ENCODE measurements at regions not wholly inside any gene's neighbourhood (a gene's known extent, or its start where the extent isn't known, plus 50 kb on each side); places are given as distances from the start of the nearest gene placed in this dataset.

GRCh38 chr21:27421654-27422053, 454.8 kb upstream of the ADAMTS5 start:
- POLR2A ChIA-PET = no interaction called here
- DNase-seq (ENCODE audit: low read depth, low spot score) = no peak
- H3K4me3 ChIP-seq (ENCODE audit: low read depth, low read length) = no peak overlapping the region
- TF ChIP-seq CTCF (IDR thresholded peaks at IDR 0.05; ENCODE audit: insufficient read depth, low read length, missing control alignments) = no peak
- CTCF ChIA-PET = interaction anchor here (0.6 to 1.0 kb wide), 2 partner anchors 165 to 540 kb away, joined by 3 read pairs; no protein-coding TSS in a partner anchor

- no peak for TF ChIP-seq CTCF (IDR thresholded peaks at IDR 0.05; ENCODE audit: insufficient read depth, low read length, missing control alignments)
- H3K4me3 ChIP-seq (ENCODE audit: low read depth, low read length) = no peak overlapping the region
- ChIA-PET POLR2A (no interaction called here), CTCF (no interaction called here)
- no peak for DNase-seq (ENCODE audit: low read depth, low spot score)
Observed at GRCh38 chr21:27419153-27419552, 452.3 kb upstream of the ADAMTS5 start.

GRCh38 chr21:27418346-27418745, 451.5 kb upstream of the ADAMTS5 start:
- DNase-seq (ENCODE audit: low read depth, low spot score) = no peak
- no peak for TF ChIP-seq CTCF (IDR thresholded peaks at IDR 0.05; ENCODE audit: insufficient read depth, low read length, missing control alignments)
- ChIA-PET CTCF (interaction anchor here (0.6 kb wide), 1 partner anchor 918 kb away, joined by 3 read pairs; no protein-coding TSS in a partner anchor), POLR2A (no interaction called here)
- no peak overlapping the region for H3K4me3 ChIP-seq (ENCODE audit: low read depth, low read length)

- ChIA-PET CTCF (interaction anchor here (1.0 kb wide), 1 partner anchor 17 kb away, joined by 3 read pairs; no protein-coding TSS in a partner anchor), POLR2A (no interaction called here)
Observed at GRCh38 chr21:27412530-27412929, 445.6 kb upstream of the ADAMTS5 start.

GRCh38 chr21:27408826-27409225, 441.9 kb upstream of the ADAMTS5 start:
- DNase-seq (ENCODE audit: low read depth, low spot score) = no peak
- no peak for TF ChIP-seq CTCF (IDR thresholded peaks at IDR 0.05; ENCODE audit: insufficient read depth, low read length, missing control alignments)
- ChIA-PET POLR2A (no interaction called here), CTCF (interaction anchor here (1.0 kb wide), 1 partner anchor 527 kb away, joined by 3 read pairs; no protein-coding TSS in a partner anchor)
- no peak overlapping the region for H3K4me3 ChIP-seq (ENCODE audit: low read depth, low read length)

More at GRCh38 chr21:27412530-27412929, 445.6 kb upstream of the ADAMTS5 start:
- no peak overlapping the region for H3K4me3 ChIP-seq (ENCODE audit: low read depth, low read length)
- no peak for TF ChIP-seq CTCF (IDR thresholded peaks at IDR 0.05; ENCODE audit: insufficient read depth, low read length, missing control alignments)
- no peak for DNase-seq (ENCODE audit: low read depth, low spot score)

GRCh38 chr21:27407271-27407670, 440.4 kb upstream of the ADAMTS5 start:
- no peak overlapping the region for H3K4me3 ChIP-seq (ENCODE audit: low read depth, low read length)
- no peak for DNase-seq (ENCODE audit: low read depth, low spot score)
- CTCF ChIA-PET = no interaction called here
- POLR2A ChIA-PET = no interaction called here
- no peak for TF ChIP-seq CTCF (IDR thresholded peaks at IDR 0.05; ENCODE audit: insufficient read depth, low read length, missing control alignments)

Data from AG04449 (cell line).